Activated CD4-positive, alpha-beta memory T cell treated with anti-CD3 and anti-CD28 coated beads for 36 hours (primary cell): ENCODE measurements at regions not wholly inside any gene's neighbourhood (a gene's known extent, or its start where the extent isn't known, plus 50 kb on each side); places are given as distances from the start of the nearest gene placed in this dataset.

Experiments used
- CTCF ChIA-PET: fragments of 350-600 bp; sonication (Branson Sonifier 250); formaldehyde crosslinking; loops from one replicate; lab custom pipeline; 2021; ENCODE audit warnings: antibody characterized with exemption, inconsistent platforms; lab: Charles Lee
- POLR2A ChIA-PET: fragments of 350-600 bp; sonication (Branson Sonifier 250); formaldehyde crosslinking; loops from one replicate; lab custom pipeline; 2021; ENCODE audit warnings: antibody characterized with exemption; lab: Charles Lee
- DNase-seq: peaks from one replicate; pipeline ENCODE4 v3.0.0-alpha.2; 2020
- H3K27ac Mint-ChIP-seq: one replicate; pipeline ENCODE4 v1.8.0; 2021; ENCODE audit warnings: mixed read lengths
- H3K27me3 Mint-ChIP-seq: one replicate; pipeline ENCODE4 v1.8.0; 2021; ENCODE audit warnings: mixed read lengths
- H3K36me3 Mint-ChIP-seq: one replicate; pipeline ENCODE4 v1.8.0; 2021; ENCODE audit warnings: mixed read lengths
- H3K4me1 Mint-ChIP-seq: one replicate; pipeline ENCODE4 v1.8.0; 2021; ENCODE audit warnings: low read depth, mixed read lengths
- H3K4me3 Mint-ChIP-seq: one replicate; pipeline ENCODE4 v1.8.0; 2021; ENCODE audit warnings: mild to moderate bottlenecking, mixed read lengths
- H3K9me3 Mint-ChIP-seq: one replicate; pipeline ENCODE4 v1.8.0; 2021; ENCODE audit warnings: mixed read lengths
- intact Hi-C: fragments of 100-400 bp; cut with micrococcal nuclease; formaldehyde crosslinking; loops from one replicate; pipeline ENCODE4 v1.15.1; 2023

DNA sequence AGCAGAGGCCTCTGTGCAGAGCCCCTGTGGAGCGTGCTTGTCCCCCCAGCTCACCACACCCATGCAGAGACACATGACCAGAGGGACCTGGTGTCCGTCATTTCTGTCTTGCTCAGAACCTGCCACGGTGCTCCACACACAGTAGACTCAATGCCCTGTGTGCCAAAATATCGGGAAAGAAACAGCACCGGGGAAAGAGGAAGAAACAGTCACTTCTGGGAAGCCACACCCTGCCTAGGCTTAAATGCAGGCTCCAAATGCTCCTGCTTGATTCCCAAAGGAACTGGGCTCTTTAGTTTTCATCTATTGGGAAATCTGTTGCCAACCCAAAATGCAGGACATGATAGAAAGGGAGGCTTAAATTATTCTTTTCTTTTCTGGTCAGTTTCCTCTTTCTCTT lies 503.9 kb downstream of the CD83 start:
- Mint-ChIP-seq H3K27ac (no peak overlapping the region), H3K4me3 (no peak overlapping the region), H3K27me3 (no peaks in the 10 kb centered on the region), H3K9me3 (peaks cover 4% of the 10 kb centered on the region), H3K4me1 (peaks cover 9% of the 10 kb centered on the region), H3K36me3 (peaks cover 3% of the 10 kb centered on the region)
- POLR2A ChIA-PET: no interaction called here
- DNase-seq: no peak
- CTCF ChIA-PET: no interaction called here
- intact Hi-C loops: no loop called here

DNA sequence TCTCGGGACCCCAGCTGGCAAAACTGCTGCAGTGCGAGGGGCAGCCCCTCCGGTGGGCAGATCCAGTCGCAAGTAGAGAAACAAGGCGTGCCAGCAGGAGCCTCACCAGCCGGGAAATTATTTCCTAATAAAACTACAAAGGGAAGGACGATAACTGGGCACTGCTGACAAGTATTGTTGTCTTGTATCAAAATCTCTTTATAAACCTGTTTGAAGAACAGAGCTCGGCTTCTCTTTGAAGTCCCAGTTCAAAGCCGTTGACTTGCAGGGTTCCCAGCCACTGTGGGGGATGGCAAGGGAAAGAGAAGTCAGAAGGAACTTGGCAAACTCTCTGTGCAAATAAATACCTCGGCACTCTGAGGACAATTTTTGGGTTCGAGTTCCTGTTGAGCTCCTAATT lies 504.5 kb downstream of the CD83 start:
- peaks cover 1% of the 10 kb centered on the region for H3K9me3 Mint-ChIP-seq
- H3K4me3 Mint-ChIP-seq: no peak overlapping the region
- no peak overlapping the region for H3K27ac Mint-ChIP-seq
- peaks cover 1% of the 10 kb centered on the region for H3K36me3 Mint-ChIP-seq
- H3K27me3 Mint-ChIP-seq: no peaks in the 10 kb centered on the region
- POLR2A ChIA-PET: interaction anchor here (0.6 kb wide), 2 partner anchors 10 to 834 kb away, joined by 3 read pairs; no protein-coding TSS in a partner anchor
- no peak for DNase-seq
- intact Hi-C loops: no loop called here
- peaks cover 11% of the 10 kb centered on the region for H3K4me1 Mint-ChIP-seq
- CTCF ChIA-PET: no interaction called here

DNA sequence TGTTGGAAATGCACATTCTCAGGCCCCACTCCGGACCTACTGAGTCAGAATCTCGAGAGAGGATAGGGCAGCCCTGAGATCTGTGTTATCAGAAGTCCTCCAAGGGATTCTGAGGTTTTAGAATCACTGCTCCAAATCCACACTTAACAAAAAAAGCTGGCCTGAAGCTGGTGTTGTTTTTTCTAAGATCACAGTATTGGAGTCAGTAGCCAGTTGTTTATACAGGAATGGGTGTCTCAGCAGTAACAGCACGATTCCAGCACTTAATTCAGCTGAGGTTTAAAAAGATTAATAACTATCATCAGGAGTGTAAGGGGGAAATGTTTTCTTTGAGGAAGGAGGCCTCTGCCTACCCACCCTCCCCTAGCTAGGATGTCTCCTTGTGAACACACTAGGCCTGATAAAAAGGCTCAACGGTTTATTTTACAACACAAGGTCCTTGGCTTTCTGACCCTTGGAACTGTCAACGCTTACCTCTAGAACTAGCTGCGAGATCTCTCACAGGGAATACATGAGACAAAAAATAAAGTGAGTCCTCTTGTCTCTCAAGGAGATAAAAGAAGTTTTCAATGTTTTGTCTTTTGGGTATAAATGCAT lies 505.4 kb downstream of the CD83 start:
- ChIA-PET POLR2A (interaction anchor here (0.6 kb wide), 2 partner anchors 10 to 833 kb away, joined by 3 read pairs; no protein-coding TSS in a partner anchor), CTCF (no interaction called here)
- no peak for DNase-seq
- intact Hi-C loops: no loop called here
- Mint-ChIP-seq H3K27me3 (no peaks in the 10 kb centered on the region), H3K4me1 (peaks cover 11% of the 10 kb centered on the region), H3K27ac (no peak overlapping the region), H3K4me3 (no peak overlapping the region), H3K36me3 (peaks cover 5% of the 10 kb centered on the region), H3K9me3 (peaks cover 6% of the 10 kb centered on the region)

DNA sequence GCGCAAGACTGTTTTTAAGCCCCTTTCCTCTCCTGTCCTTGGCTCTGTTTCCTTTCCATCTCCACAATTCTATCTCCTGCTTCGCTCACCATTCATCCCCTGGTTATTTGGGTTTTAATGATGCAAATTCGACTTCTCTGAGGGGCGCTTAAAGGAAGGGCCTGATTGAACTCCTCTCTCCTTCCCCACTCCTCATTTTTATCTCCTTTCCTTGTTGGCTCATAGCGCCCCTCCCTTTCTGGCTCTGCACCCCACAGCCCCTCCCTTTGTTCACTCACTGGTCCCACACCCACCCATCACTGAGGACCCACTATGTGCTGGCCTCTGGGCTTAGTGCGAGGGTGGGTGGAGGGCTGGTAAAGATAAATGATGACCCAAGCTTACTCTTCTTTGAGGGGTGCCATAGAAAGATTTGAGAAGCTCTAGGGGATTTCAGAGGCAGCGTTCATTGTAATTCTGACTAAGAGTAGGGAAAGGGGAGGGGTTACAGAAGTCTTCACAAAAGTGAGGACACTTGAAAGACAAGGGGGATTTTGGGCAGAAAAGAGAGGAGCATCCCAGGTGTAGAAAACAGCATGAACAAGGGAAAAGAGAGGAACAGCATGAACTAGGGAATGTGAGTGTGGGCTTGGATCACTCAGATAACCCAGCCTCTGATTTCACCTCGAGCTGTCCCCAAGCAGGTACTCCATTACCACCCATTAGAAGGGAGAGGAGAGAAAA lies 507.8 kb downstream of the CD83 start:
- intact Hi-C loops: no loop called here
- Mint-ChIP-seq H3K27me3 (no peaks in the 10 kb centered on the region), H3K27ac (no peak overlapping the region), H3K4me3 (no peak overlapping the region), H3K36me3 (peaks cover 7% of the 10 kb centered on the region), H3K4me1 (peaks cover 11% of the 10 kb centered on the region), H3K9me3 (peaks cover 6% of the 10 kb centered on the region)
- ChIA-PET POLR2A (interaction anchor here (0.9 kb wide), 1 partner anchor 11 kb away, joined by 3 read pairs; no protein-coding TSS in a partner anchor), CTCF (no interaction called here)
- no peak for DNase-seq

DNA sequence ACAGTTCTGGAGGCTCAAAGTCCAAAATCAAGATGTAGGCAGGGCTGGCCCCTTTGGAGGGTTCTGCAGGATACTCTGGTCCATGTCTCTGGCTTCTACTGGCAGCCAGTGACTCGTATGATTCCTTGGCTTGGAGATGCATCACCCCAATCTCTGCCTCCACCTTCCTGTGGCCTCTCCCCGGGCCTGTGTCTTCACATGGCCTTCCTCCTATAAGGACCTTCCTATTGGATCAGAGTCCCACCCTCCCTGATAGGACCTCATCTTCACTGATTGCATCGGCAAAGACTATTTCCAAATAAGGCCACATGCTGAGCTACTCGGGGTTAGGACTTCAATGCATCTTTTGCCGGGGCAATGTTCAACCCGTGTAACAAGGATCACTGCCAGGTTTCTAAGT lies 509.0 kb downstream of the CD83 start:
- no peak for DNase-seq
- intact Hi-C loops: no loop called here
- POLR2A ChIA-PET: no interaction called here
- CTCF ChIA-PET: no interaction called here
- no peak overlapping the region for H3K27ac Mint-ChIP-seq
- peaks cover 7% of the 10 kb centered on the region for H3K36me3 Mint-ChIP-seq
- H3K4me3 Mint-ChIP-seq: no peak overlapping the region
- peaks cover 11% of the 10 kb centered on the region for H3K4me1 Mint-ChIP-seq
- H3K27me3 Mint-ChIP-seq: no peaks in the 10 kb centered on the region
- H3K9me3 Mint-ChIP-seq: peaks cover 6% of the 10 kb centered on the region

DNA sequence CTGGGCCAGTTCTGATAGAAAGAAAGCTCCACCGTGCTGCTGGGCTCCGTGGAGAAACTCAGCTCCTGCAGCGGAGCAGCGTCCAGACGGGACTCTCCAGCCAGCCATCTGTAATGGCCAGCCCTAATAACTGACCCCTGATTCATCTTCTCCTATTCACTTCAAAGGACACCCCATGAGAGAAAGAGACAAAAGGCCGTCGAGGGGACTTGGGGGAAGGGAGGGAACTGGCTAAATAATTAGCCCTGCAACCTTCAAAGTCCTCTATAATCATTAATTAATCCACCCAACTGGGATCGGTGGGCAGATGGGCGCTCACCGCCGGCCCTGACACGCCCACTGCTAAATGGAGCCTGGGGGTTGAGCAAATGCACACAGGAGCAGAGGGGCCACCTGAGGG lies 512.4 kb downstream of the CD83 start:
- ChIA-PET POLR2A (no interaction called here), CTCF (no interaction called here)
- peaks cover 7% of the 10 kb centered on the region for H3K36me3 Mint-ChIP-seq
- intact Hi-C loops: no loop called here
- H3K4me3 Mint-ChIP-seq: no peak overlapping the region
- no peaks in the 10 kb centered on the region for H3K27me3 Mint-ChIP-seq
- H3K27ac Mint-ChIP-seq: no peak overlapping the region
- DNase-seq: no peak
- peaks cover 24% of the 10 kb centered on the region for H3K4me1 Mint-ChIP-seq
- peaks cover 6% of the 10 kb centered on the region for H3K9me3 Mint-ChIP-seq

DNA sequence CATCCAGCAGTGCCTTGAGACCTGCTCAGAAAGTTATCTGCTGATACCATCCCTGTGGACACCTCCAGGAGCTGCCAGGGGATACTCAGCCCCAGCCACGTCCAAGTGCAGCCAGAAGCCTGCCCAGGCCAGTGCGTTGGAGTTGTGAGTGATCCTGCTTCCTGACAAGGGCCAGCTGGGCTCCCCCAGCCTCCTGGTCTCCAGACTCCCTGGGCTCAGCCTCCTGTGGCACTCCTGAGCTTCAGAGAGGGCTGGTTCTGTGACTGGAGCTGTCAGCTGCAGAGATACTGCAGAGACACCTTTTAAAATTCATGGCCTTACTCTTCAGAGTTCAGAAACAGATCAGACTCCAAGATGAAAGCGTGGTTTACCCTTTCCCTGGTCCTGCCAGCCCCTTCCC lies 515.9 kb downstream of the CD83 start:
- POLR2A ChIA-PET: no interaction called here
- Mint-ChIP-seq H3K9me3 (no peaks in the 10 kb centered on the region), H3K27me3 (no peaks in the 10 kb centered on the region), H3K4me3 (peak overlapping the region; percentile 58), H3K27ac (peak overlapping the region; percentile 24), H3K4me1 (peaks cover 44% of the 10 kb centered on the region), H3K36me3 (no peaks in the 10 kb centered on the region)
- CTCF ChIA-PET: no interaction called here
- DNase-seq: no peak
- intact Hi-C loops: no loop called here

DNA sequence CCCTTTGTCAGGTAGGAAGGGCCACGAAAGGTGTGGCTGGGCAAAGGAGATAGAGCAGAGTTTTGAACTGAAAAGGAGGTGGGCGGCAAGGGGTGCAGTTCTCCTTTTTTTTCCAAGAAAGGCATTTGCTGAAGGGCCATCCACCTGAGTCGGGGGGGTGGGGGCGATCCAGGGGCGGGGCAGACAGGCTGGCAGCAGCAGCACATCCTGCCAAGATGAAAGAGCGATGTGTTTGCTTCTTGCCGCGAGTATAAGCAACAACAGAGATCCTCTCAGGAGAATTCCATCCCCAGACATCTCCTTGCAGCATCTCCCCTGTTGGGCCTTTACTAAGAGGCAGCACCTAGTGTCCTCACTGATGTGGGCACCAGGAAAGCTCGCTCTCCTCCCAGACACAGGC lies 516.5 kb downstream of the CD83 start:
- peak; percentile 43 for DNase-seq
- Mint-ChIP-seq H3K4me3 (peak overlapping the region; percentile 58), H3K4me1 (peaks cover 50% of the 10 kb centered on the region), H3K36me3 (no peaks in the 10 kb centered on the region), H3K9me3 (no peaks in the 10 kb centered on the region), H3K27ac (peak overlapping the region; percentile 69), H3K27me3 (no peaks in the 10 kb centered on the region)
- ChIA-PET POLR2A (no interaction called here), CTCF (no interaction called here)
- intact Hi-C loops: no loop called here

DNA sequence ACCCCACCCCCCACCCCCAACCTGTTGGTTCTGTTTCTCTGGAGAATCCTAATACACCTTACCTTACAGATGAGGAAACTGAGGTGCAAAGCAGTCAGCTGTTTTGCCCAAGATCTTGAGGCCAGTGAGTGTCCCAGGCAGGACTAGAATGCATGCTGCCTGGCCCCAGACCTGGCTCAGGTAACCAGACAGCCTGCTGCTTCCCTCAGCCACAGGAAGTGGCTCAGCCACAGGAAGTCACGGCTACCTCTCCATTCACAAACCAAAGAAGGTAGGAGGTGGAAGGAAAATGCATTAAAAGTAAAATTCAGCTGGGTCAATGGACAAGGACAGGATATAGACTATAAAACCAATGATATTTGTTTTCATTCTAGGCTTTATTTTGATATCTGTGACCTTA lies 517.6 kb downstream of the CD83 start:
- H3K9me3 Mint-ChIP-seq: no peaks in the 10 kb centered on the region
- H3K4me1 Mint-ChIP-seq: peaks cover 57% of the 10 kb centered on the region
- POLR2A ChIA-PET: interaction anchor here (1.2 kb wide), 1 partner anchor 27 kb away, joined by 4 read pairs; no protein-coding TSS in a partner anchor
- peak overlapping the region; percentile 69 for H3K27ac Mint-ChIP-seq
- intact Hi-C loops: loop anchor here (5.0 kb wide), 2 partner anchors 42 to 93 kb away; no protein-coding TSS in a partner anchor
- DNase-seq: peak; percentile 73
- no peaks in the 10 kb centered on the region for H3K36me3 Mint-ChIP-seq
- peak overlapping the region; percentile 58 for H3K4me3 Mint-ChIP-seq
- H3K27me3 Mint-ChIP-seq: peaks cover 2% of the 10 kb centered on the region
- CTCF ChIA-PET: interaction anchor here (0.8 kb wide), 1 partner anchor 72 kb away, joined by 3 read pairs; no protein-coding TSS in a partner anchor

DNA sequence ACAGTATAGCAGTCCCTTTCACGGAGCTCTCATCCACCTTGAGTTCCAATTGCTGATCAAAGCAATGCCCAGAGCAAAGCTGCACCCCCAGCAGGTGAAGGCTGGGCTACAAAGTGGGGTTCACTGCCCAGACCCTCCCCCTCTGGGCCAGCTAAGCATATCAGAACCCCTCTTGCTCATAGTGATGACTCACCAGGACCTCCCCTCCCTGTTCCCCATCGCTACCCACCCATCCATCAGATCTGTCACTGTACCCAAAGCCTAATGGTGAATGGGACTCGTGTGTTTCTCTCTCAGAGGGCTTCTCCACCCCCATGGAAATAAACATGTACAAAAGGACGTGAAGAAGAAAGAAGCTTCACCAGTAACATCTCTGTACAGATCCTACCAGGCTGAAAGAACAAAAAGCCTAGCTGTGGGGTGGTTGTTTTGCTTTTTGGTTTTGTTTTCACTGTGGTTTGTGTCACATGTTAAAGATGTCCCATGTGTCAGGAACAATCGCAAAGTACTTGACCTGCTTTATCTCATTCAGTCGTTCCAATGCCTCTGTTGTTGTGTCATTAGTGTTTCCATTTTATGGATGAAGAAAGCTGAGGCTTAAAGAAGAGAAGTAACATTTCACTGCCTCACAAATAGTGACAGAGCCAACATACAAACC lies 518.5 kb downstream of the CD83 start:
- no peaks in the 10 kb centered on the region for H3K9me3 Mint-ChIP-seq
- H3K27me3 Mint-ChIP-seq: peaks cover 2% of the 10 kb centered on the region
- intact Hi-C loops: loop anchor here (1.0 to 5.0 kb wide), 3 partner anchors 25 to 94 kb away; no protein-coding TSS in a partner anchor
- peak overlapping the region; percentile 38 for H3K4me3 Mint-ChIP-seq
- H3K4me1 Mint-ChIP-seq: peaks cover 64% of the 10 kb centered on the region
- POLR2A ChIA-PET: interaction anchor here (0.7 to 1.2 kb wide), 3 partner anchors 10 to 70 kb away, joined by 3 to 4 read pairs (median 3); no protein-coding TSS in a partner anchor
- CTCF ChIA-PET: interaction anchor here (0.5 to 1.1 kb wide), 5 partner anchors 7 to 725 kb away, joined by 3 to 4 read pairs (median 3); no protein-coding TSS in a partner anchor
- no peaks in the 10 kb centered on the region for H3K36me3 Mint-ChIP-seq
- H3K27ac Mint-ChIP-seq: peak overlapping the region; percentile 69
- peak; percentile 18 for DNase-seq

DNA sequence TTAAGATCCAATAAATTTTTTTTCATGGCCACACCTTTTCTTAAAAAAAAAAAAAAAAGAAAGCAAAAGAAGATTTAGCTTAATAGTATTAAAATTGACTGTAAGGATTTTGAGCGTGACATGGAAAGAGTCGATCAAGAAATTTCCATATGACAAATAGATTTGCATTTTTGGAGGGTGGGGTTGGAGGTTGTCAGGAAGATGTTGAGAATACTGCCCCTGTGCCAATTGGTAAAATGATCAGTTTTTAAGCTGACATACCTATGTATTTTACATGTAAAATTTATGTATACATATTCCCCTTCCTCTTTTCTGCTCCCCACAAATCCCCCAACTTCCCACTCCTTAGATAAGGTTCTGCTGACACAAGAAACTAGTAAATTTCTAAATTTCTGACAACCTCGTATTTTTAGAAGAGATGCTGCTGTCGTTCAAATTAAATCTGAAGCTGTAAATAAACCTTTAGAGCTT lies 520.9 kb downstream of the CD83 start:
- intact Hi-C loops: loop anchor here (5.0 kb wide), 2 partner anchors 39 to 96 kb away; no protein-coding TSS in a partner anchor
- Mint-ChIP-seq H3K27ac (no peak overlapping the region), H3K27me3 (peaks cover 2% of the 10 kb centered on the region), H3K9me3 (no peaks in the 10 kb centered on the region), H3K4me1 (peaks cover 63% of the 10 kb centered on the region), H3K36me3 (no peaks in the 10 kb centered on the region), H3K4me3 (no peak overlapping the region)
- ChIA-PET CTCF (no interaction called here), POLR2A (no interaction called here)
- no peak for DNase-seq
